MM.1S (cell line): ENCODE measurements at regions not wholly inside any gene's neighbourhood (a gene's known extent, or its start where the extent isn't known, plus 50 kb on each side); places are given as distances from the start of the nearest gene placed in this dataset.
"Not testable (repeated sequence)": the region's sequence is repeated elsewhere in the genome, so short reads cannot be mapped to it uniquely, and the experiment has no call there.

ENCODE experiments used
- DNase-seq: peaks from one replicate; pipeline ENCODE4 v3.0.0-alpha.2; 2015
- H2AFZ ChIP-seq: fragments of 300-600 bp; sonication (generic); 2 replicates; pipeline ENCODE4 v1.6.0; 2016; ENCODE audit warnings: antibody characterized with exemption, low read length
- H3F3A ChIP-seq: fragments of 300-600 bp; sonication (generic); 2 replicates; pipeline ENCODE4 v1.6.1; 2016; ENCODE audit warnings: mild to moderate bottlenecking, antibody characterized with exemption, low read length, moderate library complexity, mixed read lengths; ENCODE audit not compliant: insufficient read depth
- H3K27ac ChIP-seq: fragments of 300-600 bp; sonication (generic); 2 replicates; pipeline ENCODE4 v1.5.1; 2016; ENCODE audit warnings: mild to moderate bottlenecking, low read length
- H3K27me3 ChIP-seq: fragments of 300-600 bp; sonication (generic); replicated peaks from 2 replicates; pipeline ENCODE4 v1.6.0; 2016; ENCODE audit warnings: low read length; ENCODE audit not compliant: insufficient read depth
- H3K36me3 ChIP-seq: fragments of 300-600 bp; sonication (generic); replicated peaks from 2 replicates; pipeline ENCODE4 v1.6.1; 2016; ENCODE audit warnings: mild to moderate bottlenecking, low read length, mixed read lengths; ENCODE audit not compliant: insufficient read depth
- H3K4me1 ChIP-seq: fragments of 300-600 bp; sonication (generic); 2 replicates; pipeline ENCODE4 v1.6.1; 2016; ENCODE audit warnings: low read length, mixed read lengths
- H3K4me2 ChIP-seq: fragments of 300-600 bp; sonication (generic); 2 replicates; pipeline ENCODE4 v1.6.0; 2016; ENCODE audit warnings: low read depth, low read length
- H3K4me3 ChIP-seq: fragments of 300-600 bp; sonication (generic); 2 replicates; pipeline ENCODE4 v1.5.1; 2016; ENCODE audit warnings: low read length, mixed read lengths
- H3K79me2 ChIP-seq: fragments of 300-600 bp; sonication (generic); 2 replicates; pipeline ENCODE4 v1.6.1; 2016; ENCODE audit warnings: mixed run types, low read length, mixed read lengths
- H3K9ac ChIP-seq: fragments of 300-600 bp; sonication (generic); 2 replicates; pipeline ENCODE4 v1.6.1; 2016; ENCODE audit warnings: low read length, mixed read lengths
- H3K9me2 ChIP-seq: fragments of 300-600 bp; sonication (generic); replicated peaks from 2 replicates; pipeline ENCODE4 v1.6.1; 2016; ENCODE audit warnings: mild to moderate bottlenecking, low read length, mixed read lengths; ENCODE audit not compliant: insufficient read depth
- H3K9me3 ChIP-seq: fragments of 300-600 bp; sonication (generic); replicated peaks from 2 replicates; pipeline ENCODE4 v1.6.1; 2016; ENCODE audit warnings: mild to moderate bottlenecking, low read length, mixed read lengths; ENCODE audit not compliant: insufficient read depth
- H4K20me1 ChIP-seq: fragments of 300-600 bp; sonication (generic); 2 replicates; pipeline ENCODE4 v1.6.1; 2016; ENCODE audit warnings: mild to moderate bottlenecking, low read length, moderate library complexity, mixed read lengths; ENCODE audit not compliant: insufficient read depth
- CTCF ChIP-seq: fragments of 300-600 bp; sonication (generic); IDR thresholded peaks from 2 replicates; pipeline ENCODE4 v1.5.1; 2016; ENCODE audit warnings: antibody characterized with exemption, low read length, mixed read lengths
- EZH2 ChIP-seq: fragments of 300-600 bp; sonication (generic); optimal IDR thresholded peaks from 2 replicates; pipeline ENCODE3; 2017; ENCODE audit warnings: low read depth, mild to moderate bottlenecking, antibody characterized with exemption, low read length, mixed read lengths
- EZH2phosphoT487 ChIP-seq: fragments of 300-600 bp; sonication (generic); IDR thresholded peaks from 2 replicates; pipeline ENCODE4 v1.6.1; 2018; ENCODE audit warnings: antibody characterized with exemption, low read length

GRCh38 chr3:191568206-191568605 is 107.2 kb downstream of the PYDC2 start:
- H3K79me2 ChIP-seq, result no peaks in the 10 kb centered on the region
- H2AFZ ChIP-seq, result no peak overlapping the region
- H3K4me2 ChIP-seq, result no peak overlapping the region
- no peaks in the 10 kb centered on the region for H3K36me3 ChIP-seq
- H3K4me1 ChIP-seq, result no peaks in the 10 kb centered on the region
- TF ChIP-seq CTCF, result no peak
- H3K27me3 ChIP-seq, result no peaks in the 10 kb centered on the region
- H4K20me1 ChIP-seq, result no peaks in the 10 kb centered on the region
- no peaks in the 10 kb centered on the region for H3K9me3 ChIP-seq
- H3K27ac ChIP-seq, result no peak overlapping the region
- no peak overlapping the region for H3K9ac ChIP-seq
- H3F3A ChIP-seq, result no peaks in the 10 kb centered on the region
- H3K9me2 ChIP-seq, result no peaks in the 10 kb centered on the region
- H3K4me3 ChIP-seq, result no peak overlapping the region
- DNase-seq, result no peak

GRCh38 chr3:191592105-191592504 is 131.1 kb downstream of the PYDC2 start:
- H3K79me2 ChIP-seq, result no peaks in the 10 kb centered on the region
- H2AFZ ChIP-seq, result no peak overlapping the region
- no peak overlapping the region for H3K9ac ChIP-seq
- no peaks in the 10 kb centered on the region for H3K9me3 ChIP-seq
- H3K27ac ChIP-seq, result no peak overlapping the region
- TF ChIP-seq CTCF, result no peak
- TF ChIP-seq EZH2, result no peak
- TF ChIP-seq EZH2phosphoT487, result no peak
- no peaks in the 10 kb centered on the region for H4K20me1 ChIP-seq
- no peaks in the 10 kb centered on the region for H3F3A ChIP-seq
- H3K9me2 ChIP-seq, result no peaks in the 10 kb centered on the region
- H3K4me3 ChIP-seq, result no peak overlapping the region
- H3K27me3 ChIP-seq, result no peaks in the 10 kb centered on the region
- H3K36me3 ChIP-seq, result no peaks in the 10 kb centered on the region
- DNase-seq, result no peak
- H3K4me2 ChIP-seq, result no peak overlapping the region
- H3K4me1 ChIP-seq, result no peaks in the 10 kb centered on the region

- H3F3A ChIP-seq, result no peaks in the 10 kb centered on the region
- no peak overlapping the region for H3K4me2 ChIP-seq
- H3K9me3 ChIP-seq, result no peaks in the 10 kb centered on the region
- no peaks in the 10 kb centered on the region for H3K4me1 ChIP-seq
- H2AFZ ChIP-seq, result no peak overlapping the region
- no peak overlapping the region for H3K9ac ChIP-seq
- H3K27ac ChIP-seq, result no peak overlapping the region
- no peak overlapping the region for H3K4me3 ChIP-seq
- H3K9me2 ChIP-seq, result no peaks in the 10 kb centered on the region
- H3K79me2 ChIP-seq, result no peaks in the 10 kb centered on the region
- TF ChIP-seq EZH2 (no peak), EZH2phosphoT487 (no peak), CTCF (no peak)
- H3K36me3 ChIP-seq, result no peaks in the 10 kb centered on the region
- no peak for DNase-seq
- no peaks in the 10 kb centered on the region for H4K20me1 ChIP-seq
- H3K27me3 ChIP-seq, result no peaks in the 10 kb centered on the region
These were observed 132.5 kb downstream of the PYDC2 start for GRCh38 chr3:191593486-191593885.

GRCh38 chr3:191615511-191615910 is 154.5 kb downstream of the PYDC2 start:
- H3F3A ChIP-seq, H3K9ac ChIP-seq, H3K4me2 ChIP-seq, H3K9me2 ChIP-seq, H2AFZ ChIP-seq, H3K27me3 ChIP-seq, H3K9me3 ChIP-seq, H3K4me3 ChIP-seq, H3K36me3 ChIP-seq, H3K27ac ChIP-seq, H4K20me1 ChIP-seq, H3K4me1 ChIP-seq, H3K79me2 ChIP-seq, DNase-seq: not testable (repeated sequence)
